HUES6 (cell line): ENCODE measurements at regions not wholly inside any gene's neighbourhood (a gene's known extent, or its start where the extent isn't known, plus 50 kb on each side); places are given as distances from the start of the nearest gene placed in this dataset.
"Not testable (repeated sequence)": the region's sequence is repeated elsewhere in the genome, so short reads cannot be mapped to it uniquely, and the experiment has no call there.

Experiments used
- H3K27ac ChIP-seq: 2 replicates; pipeline ENCODE4 v1.7.0; 2013; ENCODE audit warnings: low read depth, mild to moderate bottlenecking, low read length, inconsistent platforms
- H3K27me3 ChIP-seq: 2 replicates; pipeline ENCODE4 v1.6.1; 2013; ENCODE audit warnings: low read length; ENCODE audit not compliant: control insufficient read depth, insufficient read depth
- H3K36me3 ChIP-seq: 2 replicates; pipeline ENCODE4 v1.6.1; 2013; ENCODE audit warnings: low read length; ENCODE audit not compliant: control insufficient read depth, insufficient read depth
- H3K4me1 ChIP-seq: 2 replicates; pipeline ENCODE4 v1.6.1; 2013; ENCODE audit warnings: low read length; ENCODE audit not compliant: control insufficient read depth, insufficient read depth
- H3K4me3 ChIP-seq: 2 replicates; pipeline ENCODE4 v1.5.1; 2013; ENCODE audit warnings: low read depth, low read length
- H3K9ac ChIP-seq: one replicate; pipeline ENCODE4 v1.6.1; 2013; ENCODE audit warnings: mild to moderate bottlenecking, low read length
- H3K9me3 ChIP-seq: 2 replicates; pipeline ENCODE4 v1.6.1; 2013; ENCODE audit warnings: low read depth, low read length; ENCODE audit not compliant: control insufficient read depth, insufficient read depth

- H3K36me3 ChIP-seq, H3K27me3 ChIP-seq, H3K9ac ChIP-seq, H3K27ac ChIP-seq, H3K4me1 ChIP-seq, H3K9me3 ChIP-seq, H3K4me3 ChIP-seq: not testable (repeated sequence)
Measured at GRCh38 chr1:146618582-146618981, 319.5 kb upstream of the NBPF12 start.

GRCh38 chr1:146604681-146605080 is 333.4 kb upstream of the NBPF12 start:
- H3K4me1 ChIP-seq, H3K9ac ChIP-seq, H3K27ac ChIP-seq, H3K9me3 ChIP-seq, H3K36me3 ChIP-seq, H3K27me3 ChIP-seq, H3K4me3 ChIP-seq: not testable (repeated sequence)

DNA sequence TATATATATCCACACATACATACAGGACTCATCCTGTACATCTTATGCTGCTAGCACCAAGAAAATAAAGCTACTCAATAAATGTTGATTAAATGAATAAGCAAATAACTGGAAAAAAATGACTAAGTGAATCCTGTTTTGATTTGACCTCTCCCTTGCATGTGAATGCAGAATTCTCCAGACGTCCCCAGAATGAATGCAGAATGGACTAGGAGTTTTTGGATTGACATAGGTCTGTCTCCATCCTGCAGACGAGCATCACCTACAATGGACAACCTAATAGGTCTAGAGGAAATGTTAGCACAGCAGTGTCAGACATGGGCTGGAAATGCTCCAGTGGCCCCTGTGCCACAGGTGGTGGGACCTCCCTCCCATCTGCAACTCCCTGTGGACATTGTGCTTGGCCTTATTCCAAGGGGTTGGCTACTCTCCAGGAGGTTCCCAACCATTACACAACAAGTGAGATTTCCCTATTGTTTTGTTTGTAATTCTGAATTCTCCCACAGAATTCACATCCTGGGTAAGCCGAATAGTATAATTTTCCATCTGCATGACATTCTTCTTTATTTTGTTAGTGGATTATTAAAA is 337.3 kb upstream of the NBPF12 start:
- not testable (repeated sequence) for H3K9ac ChIP-seq, H3K27ac ChIP-seq, H3K4me1 ChIP-seq, H3K36me3 ChIP-seq, H3K27me3 ChIP-seq, H3K9me3 ChIP-seq, H3K4me3 ChIP-seq

- H3K27me3 ChIP-seq, H3K4me3 ChIP-seq, H3K9ac ChIP-seq, H3K4me1 ChIP-seq, H3K9me3 ChIP-seq, H3K36me3 ChIP-seq, H3K27ac ChIP-seq: not testable (repeated sequence)
Measured at GRCh38 chr1:146599906-146600305, 338.2 kb upstream of the NBPF12 start.

DNA sequence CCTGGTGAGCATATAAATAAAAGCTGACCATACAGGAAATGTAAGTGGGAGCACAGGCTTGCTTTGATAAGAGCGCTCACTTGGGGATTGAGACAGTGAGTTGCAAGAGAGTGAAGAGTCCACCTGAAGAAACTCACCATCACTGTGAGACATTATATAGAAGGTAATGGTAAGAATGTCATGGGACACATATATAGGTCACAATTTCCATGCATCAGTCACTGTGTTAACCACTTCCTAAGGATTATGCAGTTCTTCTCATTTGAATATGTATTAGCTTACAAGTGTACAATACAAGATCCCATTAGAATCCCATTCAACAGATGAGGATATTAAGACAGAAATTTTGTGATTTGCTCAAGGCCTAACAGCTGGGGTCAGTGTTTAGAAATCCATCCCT is 352.4 kb upstream of the NOTCH2NLA start:
- not testable (repeated sequence) for H3K4me3 ChIP-seq, H3K36me3 ChIP-seq, H3K27ac ChIP-seq, H3K9me3 ChIP-seq, H3K9ac ChIP-seq, H3K27me3 ChIP-seq, H3K4me1 ChIP-seq

- not testable (repeated sequence) for H3K27me3 ChIP-seq, H3K4me1 ChIP-seq, H3K36me3 ChIP-seq, H3K27ac ChIP-seq, H3K9me3 ChIP-seq, H3K9ac ChIP-seq, H3K4me3 ChIP-seq
Measured at GRCh38 chr1:146567541-146567940, 338.7 kb upstream of the NOTCH2NLA start.

GRCh38 chr1:146558032-146558431 is 329.2 kb upstream of the NOTCH2NLA start:
- H3K9me3 ChIP-seq, H3K9ac ChIP-seq, H3K36me3 ChIP-seq, H3K27me3 ChIP-seq, H3K4me1 ChIP-seq, H3K4me3 ChIP-seq, H3K27ac ChIP-seq: not testable (repeated sequence)

- not testable (repeated sequence) for H3K4me1 ChIP-seq, H3K36me3 ChIP-seq, H3K27ac ChIP-seq, H3K27me3 ChIP-seq, H3K9me3 ChIP-seq, H3K4me3 ChIP-seq
- H3K9ac ChIP-seq: peak overlapping the region; percentile 31
Measured at GRCh38 chr1:146556405-146556804, 327.6 kb upstream of the NOTCH2NLA start.

DNA sequence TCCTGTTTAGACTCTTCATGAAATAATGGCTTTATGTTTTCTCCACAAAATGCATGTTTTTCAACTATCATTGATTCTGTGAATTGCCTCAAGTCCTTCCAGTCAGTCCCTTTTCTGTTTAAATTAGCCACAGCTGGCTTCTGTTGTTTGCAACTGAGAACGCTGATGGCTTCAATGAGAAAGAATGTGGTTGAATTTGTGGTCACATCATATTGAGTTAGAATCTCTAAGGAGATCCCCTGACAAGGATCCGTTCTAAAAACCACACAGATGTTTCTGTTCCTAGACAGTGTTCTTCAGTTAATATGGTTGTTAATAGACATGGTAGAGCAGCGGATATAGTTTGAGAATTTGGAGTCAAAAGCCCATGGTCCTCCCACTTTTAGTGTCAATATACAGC is 323.6 kb upstream of the NOTCH2NLA start:
- not testable (repeated sequence) for H3K4me1 ChIP-seq, H3K36me3 ChIP-seq, H3K9ac ChIP-seq, H3K27ac ChIP-seq, H3K9me3 ChIP-seq, H3K4me3 ChIP-seq, H3K27me3 ChIP-seq

GRCh38 chr1:146548684-146549083 is 319.9 kb upstream of the NOTCH2NLA start:
- H3K9me3 ChIP-seq, H3K27ac ChIP-seq, H3K9ac ChIP-seq, H3K4me3 ChIP-seq, H3K27me3 ChIP-seq, H3K4me1 ChIP-seq, H3K36me3 ChIP-seq: not testable (repeated sequence)

DNA sequence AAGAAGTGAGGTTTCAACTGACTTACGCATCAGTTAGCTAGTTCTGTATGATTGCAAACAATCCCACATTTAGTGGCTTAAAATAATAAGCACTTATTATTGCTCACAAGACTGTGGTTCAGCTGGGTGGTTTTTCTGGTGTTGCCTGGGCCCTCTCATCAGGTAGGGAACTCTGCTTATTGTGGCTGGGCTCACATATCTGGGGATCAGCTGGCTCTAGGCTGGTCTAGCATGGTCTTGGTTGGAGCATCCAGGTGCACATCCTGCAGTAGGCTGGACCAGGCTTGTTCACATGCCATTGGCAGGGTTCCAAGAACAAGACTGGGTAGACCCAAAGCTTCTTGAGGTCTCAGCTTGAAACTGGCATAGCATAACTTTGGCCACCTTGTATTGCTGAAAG is 317.4 kb upstream of the NOTCH2NLA start:
- H3K4me1 ChIP-seq, H3K36me3 ChIP-seq, H3K27ac ChIP-seq, H3K9ac ChIP-seq, H3K4me3 ChIP-seq, H3K27me3 ChIP-seq, H3K9me3 ChIP-seq: not testable (repeated sequence)

DNA sequence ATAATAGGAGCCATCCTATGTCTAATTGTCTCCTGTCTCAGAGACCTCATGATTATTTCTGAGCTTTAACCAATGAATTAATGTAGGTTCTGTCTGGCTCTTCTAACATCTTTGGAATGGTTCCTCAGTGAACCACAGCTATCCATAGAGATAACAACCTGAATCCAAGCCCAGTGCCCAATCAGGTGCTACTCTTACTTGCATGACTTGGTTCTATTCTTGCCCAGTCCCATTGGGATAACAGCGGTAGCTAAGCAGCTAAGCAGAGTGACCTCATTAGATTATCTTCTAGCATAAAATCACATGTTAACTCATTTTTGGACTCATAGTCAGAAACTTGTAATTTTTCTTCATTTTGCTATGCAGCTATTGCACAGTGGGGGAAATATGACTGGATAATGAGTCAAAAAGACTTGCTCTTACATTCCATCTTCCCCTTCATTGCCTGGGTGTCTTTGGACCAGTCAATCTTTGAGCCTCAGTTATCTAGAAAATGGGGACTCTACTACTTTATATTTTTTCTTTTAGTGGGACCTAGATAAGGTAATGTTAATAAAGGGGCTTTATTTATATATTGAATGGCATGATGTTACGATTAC is 309.1 kb upstream of the NOTCH2NLA start:
- not testable (repeated sequence) for H3K27ac ChIP-seq, H3K27me3 ChIP-seq, H3K4me1 ChIP-seq, H3K36me3 ChIP-seq, H3K4me3 ChIP-seq, H3K9ac ChIP-seq, H3K9me3 ChIP-seq
